ENCODE measurements at regions not wholly inside any gene's neighbourhood (a gene's known extent, or its start where the extent isn't known, plus 50 kb on each side); places are given as distances from the start of the nearest gene placed in this dataset.

DNA sequence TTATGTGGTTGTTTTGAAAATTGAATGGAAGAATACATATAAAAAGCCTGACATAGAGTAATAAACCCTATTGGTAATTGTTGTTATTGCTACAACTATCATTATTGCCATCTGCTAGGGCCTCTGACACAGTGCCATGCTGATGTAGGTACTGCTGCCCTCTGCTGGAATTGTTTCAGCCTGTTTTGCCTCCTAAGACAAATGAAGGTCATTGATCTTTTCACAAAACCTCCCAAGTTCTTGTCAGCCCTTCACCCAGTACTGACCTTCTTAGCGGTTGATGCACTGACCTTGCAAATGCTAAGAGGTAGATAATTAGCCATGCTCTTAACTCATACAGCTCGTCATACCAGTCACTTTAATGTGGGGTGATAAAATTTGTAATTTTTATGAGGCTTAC, 975.2 kb downstream of the SORCS1 start:
- ChIA-PET CTCF (interaction anchor here (0.6 kb wide), 1 partner anchor 119 kb away, joined by 4 read pairs; no protein-coding TSS in a partner anchor), POLR2A (no interaction called here)
- H3K27me3 Mint-ChIP-seq: no peaks in the 10 kb centered on the region
- intact Hi-C loops (cut with micrococcal nuclease): loop anchor here (10.0 kb wide), 1 partner anchor 234 kb away; no protein-coding TSS in a partner anchor
- DNase-seq (peak; percentile 40), ATAC-seq (no peak)
- TF ChIP-seq, protein P1, sequence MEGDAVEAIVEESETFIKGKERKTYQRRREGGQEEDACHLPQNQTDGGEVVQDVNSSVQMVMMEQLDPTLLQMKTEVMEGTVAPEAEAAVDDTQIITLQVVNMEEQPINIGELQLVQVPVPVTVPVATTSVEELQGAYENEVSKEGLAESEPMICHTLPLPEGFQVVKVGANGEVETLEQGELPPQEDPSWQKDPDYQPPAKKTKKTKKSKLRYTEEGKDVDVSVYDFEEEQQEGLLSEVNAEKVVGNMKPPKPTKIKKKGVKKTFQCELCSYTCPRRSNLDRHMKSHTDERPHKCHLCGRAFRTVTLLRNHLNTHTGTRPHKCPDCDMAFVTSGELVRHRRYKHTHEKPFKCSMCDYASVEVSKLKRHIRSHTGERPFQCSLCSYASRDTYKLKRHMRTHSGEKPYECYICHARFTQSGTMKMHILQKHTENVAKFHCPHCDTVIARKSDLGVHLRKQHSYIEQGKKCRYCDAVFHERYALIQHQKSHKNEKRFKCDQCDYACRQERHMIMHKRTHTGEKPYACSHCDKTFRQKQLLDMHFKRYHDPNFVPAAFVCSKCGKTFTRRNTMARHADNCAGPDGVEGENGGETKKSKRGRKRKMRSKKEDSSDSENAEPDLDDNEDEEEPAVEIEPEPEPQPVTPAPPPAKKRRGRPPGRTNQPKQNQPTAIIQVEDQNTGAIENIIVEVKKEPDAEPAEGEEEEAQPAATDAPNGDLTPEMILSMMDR (IDR thresholded peaks at IDR 0.05): peak; percentile 20
- H3K4me3 Mint-ChIP-seq: no peak overlapping the region
- no peaks in the 10 kb centered on the region for H3K36me3 Mint-ChIP-seq (ENCODE audit: low read depth)
- no peak overlapping the region for H3K27ac Mint-ChIP-seq
- H3K9me3 Mint-ChIP-seq: no peaks in the 10 kb centered on the region
- H3K4me1 Mint-ChIP-seq (ENCODE audit: low read depth): no peaks in the 10 kb centered on the region

DNA sequence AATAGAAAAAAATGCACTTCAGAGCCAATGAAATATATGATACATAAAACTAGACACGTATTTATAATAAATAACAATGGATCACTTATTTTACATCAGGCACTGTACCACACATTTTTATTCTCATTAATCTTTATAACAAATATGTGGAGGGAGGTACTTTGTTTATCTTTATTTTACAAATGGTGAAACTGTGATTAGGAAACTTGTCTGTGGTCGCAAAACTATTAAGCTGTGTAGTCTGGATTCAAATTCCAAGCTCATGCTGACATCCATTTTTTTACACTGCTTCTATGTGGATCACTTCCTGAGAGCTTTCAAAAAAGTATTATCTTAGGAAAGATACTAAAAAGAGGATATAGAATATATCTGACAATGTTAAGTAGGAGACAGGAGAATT, 978.6 kb downstream of the SORCS1 start:
- intact Hi-C loops (cut with micrococcal nuclease): loop anchor here (10.0 kb wide), 1 partner anchor 231 kb away; no protein-coding TSS in a partner anchor
- Mint-ChIP-seq H3K27ac (no peak overlapping the region), H3K36me3 (ENCODE audit: low read depth) (no peaks in the 10 kb centered on the region), H3K27me3 (no peaks in the 10 kb centered on the region), H3K9me3 (no peaks in the 10 kb centered on the region), H3K4me3 (no peak overlapping the region), H3K4me1 (ENCODE audit: low read depth) (no peaks in the 10 kb centered on the region)
- ChIA-PET POLR2A (no interaction called here), CTCF (no interaction called here)
- TF ChIP-seq, protein P1 (IDR thresholded peaks at IDR 0.05): no peak
- ATAC-seq: no peak
- DNase-seq: no peak

DNA sequence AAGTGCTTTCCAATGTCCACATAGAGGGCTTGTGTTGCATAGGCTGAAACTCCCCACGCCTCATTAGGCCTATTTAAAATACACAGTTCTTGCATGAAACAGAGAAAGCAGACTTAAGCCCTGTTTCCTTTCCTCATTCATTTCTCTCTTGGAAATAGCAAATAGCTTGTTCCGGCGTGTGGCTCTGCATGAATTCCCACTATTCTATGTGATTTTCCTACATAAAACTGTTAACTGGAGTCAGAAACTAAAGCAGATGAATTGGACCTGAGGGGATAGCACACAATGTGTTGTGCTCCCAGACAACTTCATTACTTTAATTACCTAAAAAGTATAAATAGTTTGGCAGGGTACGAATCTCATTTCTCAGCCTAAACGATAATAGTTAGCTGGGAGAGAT, 981.5 kb downstream of the SORCS1 start:
- DNase-seq: no peak
- Mint-ChIP-seq H3K9me3 (no peaks in the 10 kb centered on the region), H3K4me3 (no peak overlapping the region), H3K4me1 (ENCODE audit: low read depth) (no peaks in the 10 kb centered on the region), H3K27me3 (no peaks in the 10 kb centered on the region), H3K27ac (no peak overlapping the region), H3K36me3 (ENCODE audit: low read depth) (no peaks in the 10 kb centered on the region)
- POLR2A ChIA-PET: no interaction called here
- ATAC-seq: no peak
- CTCF ChIA-PET: no interaction called here
- intact Hi-C loops (cut with micrococcal nuclease): loop anchor here (10.0 kb wide), 1 partner anchor 228 kb away; no protein-coding TSS in a partner anchor
- TF ChIP-seq, protein P1 (IDR thresholded peaks at IDR 0.05): no peak

DNA sequence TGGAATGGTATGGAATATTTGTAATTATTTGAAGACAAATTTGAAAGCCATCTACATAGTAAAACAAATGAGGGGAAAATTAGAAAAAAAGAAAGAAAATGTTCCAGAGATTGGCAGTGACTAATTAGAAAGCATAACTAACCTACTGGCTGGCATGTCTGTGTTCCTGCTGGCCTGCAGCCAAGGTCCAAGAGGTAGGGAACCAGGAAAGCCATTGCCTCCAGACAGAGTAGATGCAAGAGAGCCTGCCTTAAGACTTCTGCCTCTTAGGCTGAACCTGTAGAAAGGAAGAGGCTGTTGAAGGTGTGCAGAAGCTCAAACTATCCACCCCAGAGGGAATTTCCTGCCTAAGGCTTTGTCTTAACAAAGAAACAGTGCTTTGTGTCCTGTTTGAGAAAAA, 982.0 kb downstream of the SORCS1 start:
- no peaks in the 10 kb centered on the region for H3K27me3 Mint-ChIP-seq
- ChIA-PET POLR2A (no interaction called here), CTCF (no interaction called here)
- H3K4me3 Mint-ChIP-seq: no peak overlapping the region
- intact Hi-C loops (cut with micrococcal nuclease): loop anchor here (10.0 kb wide), 1 partner anchor 228 kb away; no protein-coding TSS in a partner anchor
- H3K9me3 Mint-ChIP-seq: no peaks in the 10 kb centered on the region
- ATAC-seq (no peak), DNase-seq (no peak)
- TF ChIP-seq, protein P1 (IDR thresholded peaks at IDR 0.05): no peak
- no peak overlapping the region for H3K27ac Mint-ChIP-seq
- no peaks in the 10 kb centered on the region for H3K36me3 Mint-ChIP-seq (ENCODE audit: low read depth)
- H3K4me1 Mint-ChIP-seq (ENCODE audit: low read depth): no peaks in the 10 kb centered on the region

DNA sequence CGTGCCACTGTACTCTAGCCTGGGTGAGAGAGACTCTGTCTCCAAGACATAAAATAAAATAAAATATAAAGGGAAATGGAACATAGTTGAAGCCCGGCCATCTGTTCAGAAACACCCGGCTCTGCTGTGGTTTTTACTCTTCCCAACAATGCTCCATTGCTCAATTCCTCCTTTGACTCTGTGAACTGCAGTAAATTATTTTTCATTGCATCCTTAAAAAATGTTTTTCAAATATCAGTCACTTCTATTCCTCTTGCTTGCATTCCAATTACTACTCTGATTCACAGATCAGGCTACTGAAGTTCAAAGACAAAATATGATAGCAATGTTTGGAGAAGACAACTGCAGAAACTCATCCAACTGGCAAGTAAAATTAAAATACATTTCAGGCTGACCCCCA, 983.0 kb downstream of the SORCS1 start:
- ChIA-PET POLR2A (no interaction called here), CTCF (no interaction called here)
- ATAC-seq (no peak), DNase-seq (no peak)
- no peaks in the 10 kb centered on the region for H3K27me3 Mint-ChIP-seq
- no peaks in the 10 kb centered on the region for H3K9me3 Mint-ChIP-seq
- intact Hi-C loops (cut with micrococcal nuclease): loop anchor here (10.0 kb wide), 1 partner anchor 227 kb away; no protein-coding TSS in a partner anchor
- H3K4me3 Mint-ChIP-seq: no peak overlapping the region
- TF ChIP-seq, protein P1 (IDR thresholded peaks at IDR 0.05): no peak
- H3K4me1 Mint-ChIP-seq (ENCODE audit: low read depth): no peaks in the 10 kb centered on the region
- H3K27ac Mint-ChIP-seq: no peak overlapping the region
- H3K36me3 Mint-ChIP-seq (ENCODE audit: low read depth): no peaks in the 10 kb centered on the region
